ENCODE measurements at regions not wholly inside any gene's neighbourhood (a gene's known extent, or its start where the extent isn't known, plus 50 kb on each side); places are given as distances from the start of the nearest gene placed in this dataset.

GRCh38 chr16:80100186-80100585 is 440.6 kb upstream of the DYNLRB2 start:
- no peak for TF ChIP-seq POLR2A (IDR thresholded peaks at IDR 0.05)
- TF ChIP-seq CTCF (IDR thresholded peaks at IDR 0.05) = no peak

Measured in lower leg skin (tissue), 3 donors.